Uterus (tissue), 3 donors: ENCODE measurements at regions not wholly inside any gene's neighbourhood (a gene's known extent, or its start where the extent isn't known, plus 50 kb on each side); places are given as distances from the start of the nearest gene placed in this dataset.

Source experiments
- DNase-seq, 2 donors: peaks; one replicate each; pipeline ENCODE4 v3.0.0-alpha.2; 2019 to 2020
- H3K27ac ChIP-seq, 2 donors: fragments of 200-600 bp; sonication (generic); 1 replicate in 1 of 2; 2 replicates in 1 of 2; pipeline ENCODE4 v1.5.1; 2016 to 2018
- H3K27me3 ChIP-seq, 2 donors: fragments of 200-600 bp; sonication (generic); one replicate each; pipeline ENCODE4 v1.5.1; 2018 to 2019; ENCODE audit warnings: control low read depth in 1 of 2
- H3K36me3 ChIP-seq, 2 donors: fragments of 200-600 bp; sonication (generic); one replicate each; pipeline ENCODE4 v1.5.1; 2019; ENCODE audit warnings: control low read depth in 1 of 2
- H3K4me1 ChIP-seq, 2 donors: fragments of 200-600 bp; sonication (generic); one replicate each; pipeline ENCODE4 v1.5.1; 2018 to 2019; ENCODE audit warnings: control low read depth in 1 of 2
- H3K4me3 ChIP-seq, 2 donors: fragments of 200-600 bp; sonication (generic); 1 replicate in 1 of 2; 2 replicates in 1 of 2; pipeline ENCODE4 v1.5.1; 2018 to 2019; ENCODE audit warnings: mild to moderate bottlenecking in 1 of 2
- H3K9me3 ChIP-seq, 2 donors: fragments of 200-600 bp; sonication (generic); one replicate each; pipeline ENCODE4 v1.5.1; 2019; ENCODE audit warnings: control low read depth in 1 of 2
- CTCF ChIP-seq, 4 experiments: fragments of 200-600 bp in 2 of 4; fragments of 450-650 bp in 2 of 4; sonication (generic) in 2 of 4; IDR thresholded peaks; one replicate each; pipeline ENCODE4 v1.5.1; 2016 to 2019; ENCODE audit warnings: antibody characterized with exemption in 4 of 4, mild to moderate bottlenecking in 2 of 4, moderate library complexity in 1 of 4
- POLR2A ChIP-seq, 2 donors: fragments of 450-650 bp; IDR thresholded peaks; one replicate each; pipeline ENCODE4 v1.6.1; 2016; ENCODE audit warnings: antibody characterized with exemption in 2 of 2, mild to moderate bottlenecking in 1 of 2, moderate library complexity in 1 of 2
- intact Hi-C: fragments of 100-400 bp; cut with DNase I; formaldehyde crosslinking; loops from one replicate; pipeline ENCODE4 v1.15.1; 2023; ENCODE audit warnings: low total_unique reads
- donor health status: DM: yes; HTN: yes; CAD: no.

- no peak for DNase-seq
- no peak overlapping the region for H3K4me3 ChIP-seq
- H3K4me1 ChIP-seq: no peaks in the 10 kb centered on the region
- H3K9me3 ChIP-seq: no peaks in the 10 kb centered on the region
- peaks cover 0 to 3% of the 10 kb centered on the region in 2 donors for H3K27me3 ChIP-seq
- TF ChIP-seq POLR2A (IDR thresholded peaks at IDR 0.05) (no peak), CTCF (IDR thresholded peaks at IDR 0.05) (no peak)
- H3K27ac ChIP-seq: no peak overlapping the region
- intact Hi-C loops: no loop called here
- no peaks in the 10 kb centered on the region for H3K36me3 ChIP-seq
Observed at GRCh38 chr5:154570572-154571324, 92.7 kb upstream of the HAND1 start.

- H3K4me3 ChIP-seq: no peak overlapping the region
- no peak overlapping the region for H3K27ac ChIP-seq
- H3K36me3 ChIP-seq: no peaks in the 10 kb centered on the region
- DNase-seq: no peak
- H3K4me1 ChIP-seq: no peaks in the 10 kb centered on the region
- intact Hi-C loops: no loop called here
- no peaks in the 10 kb centered on the region for H3K9me3 ChIP-seq
- no peaks in the 10 kb centered on the region for H3K27me3 ChIP-seq
- TF ChIP-seq CTCF (IDR thresholded peaks at IDR 0.05) (no peak), POLR2A (IDR thresholded peaks at IDR 0.05) (no peak)
Observed at GRCh38 chr5:154568589-154568988, 90.6 kb upstream of the HAND1 start.

- intact Hi-C loops: no loop called here
- H3K9me3 ChIP-seq: no peaks in the 10 kb centered on the region
Observed at GRCh38 chr5:154567155-154567554, 89.1 kb upstream of the HAND1 start.

GRCh38 chr5:154566146-154566680, 88.2 kb upstream of the HAND1 start:
- TF ChIP-seq POLR2A (IDR thresholded peaks at IDR 0.05): no peak
- TF ChIP-seq CTCF (IDR thresholded peaks at IDR 0.05): no peak
- no peak for DNase-seq
- intact Hi-C loops: no loop called here
- no peaks in the 10 kb centered on the region for H3K27me3 ChIP-seq
- H3K4me1 ChIP-seq: no peaks in the 10 kb centered on the region
- no peak overlapping the region for H3K27ac ChIP-seq
- no peak overlapping the region for H3K4me3 ChIP-seq
- no peaks in the 10 kb centered on the region for H3K36me3 ChIP-seq
- H3K9me3 ChIP-seq: no peaks in the 10 kb centered on the region

More at GRCh38 chr5:154567155-154567554, 89.1 kb upstream of the HAND1 start:
- no peak for DNase-seq
- Histone ChIP-seq H3K4me3 (no peak overlapping the region), H3K27ac (no peak overlapping the region), H3K36me3 (no peaks in the 10 kb centered on the region), H3K4me1 (no peaks in the 10 kb centered on the region), H3K27me3 (no peaks in the 10 kb centered on the region)
- TF ChIP-seq POLR2A (IDR thresholded peaks at IDR 0.05) (no peak), CTCF (IDR thresholded peaks at IDR 0.05) (no peak)

- Histone ChIP-seq H3K27ac (no peak overlapping the region), H3K9me3 (no peaks in the 10 kb centered on the region), H3K4me1 (no peaks in the 10 kb centered on the region), H3K4me3 (no peak overlapping the region), H3K27me3 (no peaks in the 10 kb centered on the region), H3K36me3 (no peaks in the 10 kb centered on the region)
- intact Hi-C loops: no loop called here
- no peak for TF ChIP-seq POLR2A (IDR thresholded peaks at IDR 0.05)
- no peak for TF ChIP-seq CTCF (IDR thresholded peaks at IDR 0.05)
- no peak for DNase-seq
Observed at GRCh38 chr5:154565123-154565522, 87.1 kb upstream of the HAND1 start.
